Neural progenitor cell (in vitro differentiated cells): ENCODE measurements at regions not wholly inside any gene's neighbourhood (a gene's known extent, or its start where the extent isn't known, plus 50 kb on each side); places are given as distances from the start of the nearest gene placed in this dataset.

Experiments
- DNase-seq: peaks from one replicate; pipeline ENCODE4 v3.0.0-alpha.2; 2016; ENCODE audit warnings: low spot score
- H2AFZ ChIP-seq: fragments of 200-600 bp; sonication (generic); replicated peaks from 2 replicates; pipeline ENCODE4 v1.6.1; 2016; ENCODE audit warnings: antibody characterized with exemption
- H3F3A ChIP-seq: fragments of 200-600 bp; sonication (generic); 2 replicates; pipeline ENCODE4 v1.6.1; 2016; ENCODE audit warnings: antibody characterized with exemption, low read depth
- H3K27ac ChIP-seq: fragments of 200-600 bp; sonication (generic); 2 replicates; pipeline ENCODE4 v1.5.1; 2016; ENCODE audit warnings: mild to moderate bottlenecking
- H3K27me3 ChIP-seq: fragments of 200-600 bp; sonication (generic); 2 replicates; pipeline ENCODE4 v1.6.1; 2016; ENCODE audit warnings: mild to moderate bottlenecking, moderate library complexity
- H3K36me3 ChIP-seq: fragments of 200-600 bp; sonication (generic); 2 replicates; pipeline ENCODE4 v1.5.1; 2016
- H3K4me1 ChIP-seq: fragments of 200-600 bp; sonication (generic); 2 replicates; pipeline ENCODE4 v1.6.1; 2016; ENCODE audit warnings: mixed run types
- H3K4me2 ChIP-seq: fragments of 200-600 bp; sonication (generic); 2 replicates; pipeline ENCODE4 v1.6.1; 2016
- H3K4me3 ChIP-seq: fragments of 200-600 bp; sonication (generic); 2 replicates; pipeline ENCODE4 v1.5.1; 2016
- H3K79me2 ChIP-seq: fragments of 200-600 bp; sonication (generic); 2 replicates; pipeline ENCODE4 v1.6.1; 2016; ENCODE audit warnings: low read depth
- H3K9ac ChIP-seq: fragments of 200-600 bp; sonication (generic); 2 replicates; pipeline ENCODE4 v1.6.1; 2016
- H3K9me3 ChIP-seq: fragments of 200-600 bp; sonication (generic); 2 replicates; pipeline ENCODE4 v1.5.1; 2016; ENCODE audit warnings: low read depth
- H4K20me1 ChIP-seq: fragments of 200-600 bp; sonication (generic); 2 replicates; pipeline ENCODE4 v1.6.1; 2016; ENCODE audit warnings: low read depth
- H3K27ac Mint-ChIP-seq: 3 replicates; pipeline ENCODE4 v1.8.0; 2021; ENCODE audit warnings: mixed read lengths
- H3K27me3 Mint-ChIP-seq: 2 replicates; pipeline ENCODE4 v1.8.0; 2022; ENCODE audit warnings: low read depth, mild to moderate bottlenecking, inconsistent platforms, moderate library complexity, mixed read lengths; ENCODE audit not compliant: insufficient read depth
- H3K36me3 Mint-ChIP-seq: 3 replicates; pipeline ENCODE4 v1.8.0; 2021; ENCODE audit warnings: mixed read lengths
- H3K4me1 Mint-ChIP-seq: 3 replicates; pipeline ENCODE4 v1.8.0; 2021; ENCODE audit warnings: mixed read lengths
- H3K4me3 Mint-ChIP-seq: 3 replicates; pipeline ENCODE4 v1.8.0; 2021; ENCODE audit warnings: mild to moderate bottlenecking, moderate library complexity, mixed read lengths
- H3K9me3 Mint-ChIP-seq: 3 replicates; pipeline ENCODE4 v1.8.0; 2020; ENCODE audit warnings: mixed read lengths
- CTCF ChIP-seq: fragments of 200-600 bp; sonication (generic); IDR thresholded peaks from 2 replicates; pipeline ENCODE4 v1.5.1; 2017; ENCODE audit warnings: antibody characterized with exemption, mild to moderate bottlenecking
- EZH2 ChIP-seq: fragments of 200-600 bp; sonication (generic); IDR thresholded peaks from 2 replicates; pipeline ENCODE4 v1.6.1; 2017; ENCODE audit warnings: antibody characterized with exemption, mild to moderate bottlenecking, moderate library complexity
- EZH2phosphoT487 ChIP-seq: fragments of 200-600 bp; sonication (generic); IDR thresholded peaks from 2 replicates; pipeline ENCODE4 v1.6.1; 2017; ENCODE audit warnings: antibody characterized with exemption

GRCh38 chr2:188678882-188679281 lies 295.3 kb upstream of the COL3A1 start:
- Mint-ChIP-seq H3K9me3 (no peaks in the 10 kb centered on the region), H3K4me3 (no peak overlapping the region), H3K4me1 (no peaks in the 10 kb centered on the region), H3K27ac (no peak overlapping the region), H3K27me3 (no peaks in the 10 kb centered on the region), H3K36me3 (no peaks in the 10 kb centered on the region)
- Histone ChIP-seq H3K9ac (no peak overlapping the region), H3F3A (no peaks in the 10 kb centered on the region), H3K4me2 (no peak overlapping the region), H3K79me2 (no peaks in the 10 kb centered on the region), H3K27ac (no peak overlapping the region), H3K9me3 (no peaks in the 10 kb centered on the region), H3K36me3 (no peaks in the 10 kb centered on the region), H4K20me1 (no peaks in the 10 kb centered on the region), H3K4me3 (no peak overlapping the region), H3K4me1 (no peaks in the 10 kb centered on the region), H2AFZ (no peak overlapping the region), H3K27me3 (no peaks in the 10 kb centered on the region)
- DNase-seq = no peak
- TF ChIP-seq CTCF (no peak), EZH2phosphoT487 (no peak), EZH2 (no peak)

- no peaks in the 10 kb centered on the region for H4K20me1 ChIP-seq
Measured at GRCh38 chr2:188682838-188683237, 291.3 kb upstream of the COL3A1 start.

GRCh38 chr2:188684795-188685194 lies 289.4 kb upstream of the COL3A1 start:
- no peaks in the 10 kb centered on the region for H3K36me3 ChIP-seq
- H3K4me3 Mint-ChIP-seq = no peak overlapping the region
- no peaks in the 10 kb centered on the region for H4K20me1 ChIP-seq
- DNase-seq = no peak
- no peaks in the 10 kb centered on the region for H3K4me1 Mint-ChIP-seq
- no peak overlapping the region for H3K27ac Mint-ChIP-seq
- peaks cover 2% of the 10 kb centered on the region for H3K9me3 Mint-ChIP-seq
- no peaks in the 10 kb centered on the region for H3F3A ChIP-seq
- no peak overlapping the region for H3K4me3 ChIP-seq
- no peak overlapping the region for H3K9ac ChIP-seq
- peaks cover 2% of the 10 kb centered on the region for H3K27me3 Mint-ChIP-seq
- no peaks in the 10 kb centered on the region for H3K9me3 ChIP-seq
- no peak overlapping the region for H3K27ac ChIP-seq
- TF ChIP-seq EZH2 (no peak), CTCF (no peak), EZH2phosphoT487 (no peak)
- no peak overlapping the region for H2AFZ ChIP-seq
- no peaks in the 10 kb centered on the region for H3K36me3 Mint-ChIP-seq
- no peak overlapping the region for H3K4me2 ChIP-seq
- no peaks in the 10 kb centered on the region for H3K27me3 ChIP-seq
- no peaks in the 10 kb centered on the region for H3K4me1 ChIP-seq
- H3K79me2 ChIP-seq = no peaks in the 10 kb centered on the region

More at GRCh38 chr2:188682838-188683237, 291.3 kb upstream of the COL3A1 start:
- no peak overlapping the region for H3K27ac Mint-ChIP-seq
- TF ChIP-seq EZH2 = no peak
- Histone ChIP-seq H3K9me3 (no peaks in the 10 kb centered on the region), H3K27ac (no peak overlapping the region), H3K27me3 (no peaks in the 10 kb centered on the region), H3K79me2 (no peaks in the 10 kb centered on the region), H3K4me3 (no peak overlapping the region), H3K4me1 (no peaks in the 10 kb centered on the region), H3K9ac (no peak overlapping the region), H3F3A (no peaks in the 10 kb centered on the region), H3K36me3 (no peaks in the 10 kb centered on the region), H2AFZ (no peak overlapping the region), H3K4me2 (no peak overlapping the region)
- no peaks in the 10 kb centered on the region for H3K9me3 Mint-ChIP-seq
- no peaks in the 10 kb centered on the region for H3K27me3 Mint-ChIP-seq
- no peaks in the 10 kb centered on the region for H3K4me1 Mint-ChIP-seq
- no peaks in the 10 kb centered on the region for H3K36me3 Mint-ChIP-seq
- no peak overlapping the region for H3K4me3 Mint-ChIP-seq
- no peak for DNase-seq

- H3K27ac Mint-ChIP-seq = no peak overlapping the region
- no peak for TF ChIP-seq CTCF
- TF ChIP-seq EZH2phosphoT487 = no peak
- no peak for TF ChIP-seq EZH2
- H3K4me1 Mint-ChIP-seq = peaks cover 7% of the 10 kb centered on the region
- H4K20me1 ChIP-seq = no peaks in the 10 kb centered on the region
- H3K9ac ChIP-seq = no peak overlapping the region
- peaks cover 2% of the 10 kb centered on the region for H3K27me3 Mint-ChIP-seq
- no peak overlapping the region for H2AFZ ChIP-seq
- H3K4me3 Mint-ChIP-seq = no peak overlapping the region
- no peaks in the 10 kb centered on the region for H3F3A ChIP-seq
- no peaks in the 10 kb centered on the region for H3K27me3 ChIP-seq
- H3K4me2 ChIP-seq = no peak overlapping the region
- no peaks in the 10 kb centered on the region for H3K79me2 ChIP-seq
- H3K9me3 ChIP-seq = no peaks in the 10 kb centered on the region
- peaks cover 5% of the 10 kb centered on the region for H3K9me3 Mint-ChIP-seq
- DNase-seq = no peak
- H3K4me3 ChIP-seq = no peak overlapping the region
- no peaks in the 10 kb centered on the region for H3K36me3 Mint-ChIP-seq
- H3K36me3 ChIP-seq = no peaks in the 10 kb centered on the region
- peaks cover 8% of the 10 kb centered on the region for H3K4me1 ChIP-seq
- H3K27ac ChIP-seq = no peak overlapping the region
Measured at GRCh38 chr2:188693111-188693510, 281.1 kb upstream of the COL3A1 start.
